Neuronal stem cell (in vitro differentiated cells): ENCODE measurements at regions not wholly inside any gene's neighbourhood (a gene's known extent, or its start where the extent isn't known, plus 50 kb on each side); places are given as distances from the start of the nearest gene placed in this dataset.

ENCODE experiments used
- DNase-seq: peaks from one replicate; pipeline ENCODE4 v3.0.0-alpha.2; 2013; ENCODE audit warnings: low spot score
- H2AFZ ChIP-seq: one replicate; pipeline ENCODE4 v1.6.1; 2013; ENCODE audit warnings: mild to moderate bottlenecking, low read length, inconsistent platforms
- H2AK5ac ChIP-seq: 2 replicates; pipeline ENCODE4 v1.6.1; 2013; ENCODE audit warnings: low read depth, mild to moderate bottlenecking, inconsistent platforms, low read length, moderate library complexity, mixed read lengths
- H2BK120ac ChIP-seq: 2 replicates; pipeline ENCODE4 v1.6.1; 2013; ENCODE audit warnings: low read depth, mild to moderate bottlenecking, inconsistent platforms, low read length, moderate library complexity, mixed read lengths
- H2BK12ac ChIP-seq: one replicate; pipeline ENCODE4 v1.6.1; 2013; ENCODE audit warnings: low read length, inconsistent platforms
- H2BK15ac ChIP-seq: 2 replicates; pipeline ENCODE4 v1.6.1; 2013; ENCODE audit warnings: mild to moderate bottlenecking, low read length, inconsistent platforms, mixed read lengths
- H2BK5ac ChIP-seq: one replicate; pipeline ENCODE4 v1.6.1; 2013; ENCODE audit warnings: inconsistent platforms, mild to moderate bottlenecking, low read length, moderate library complexity
- H3K14ac ChIP-seq: one replicate; pipeline ENCODE4 v1.6.1; 2013; ENCODE audit warnings: low read length, inconsistent platforms
- H3K18ac ChIP-seq: 2 replicates; pipeline ENCODE4 v1.6.1; 2013; ENCODE audit warnings: low read length, inconsistent platforms
- H3K23ac ChIP-seq: 2 replicates; pipeline ENCODE4 v1.6.1; 2013; ENCODE audit warnings: low read depth, mild to moderate bottlenecking, mixed read lengths, low read length, inconsistent platforms; ENCODE audit not compliant: poor library complexity
- H3K27ac ChIP-seq: replicated peaks from 3 replicates; pipeline ENCODE4 v1.5.1; 2013; ENCODE audit warnings: low read length, inconsistent platforms
- H3K27me3 ChIP-seq, 3 experiments: 2 replicates each; pipeline ENCODE4 v1.6.1; 2013; ENCODE audit warnings: low read length in 3 of 3, mild to moderate bottlenecking in 2 of 3, inconsistent platforms in 1 of 3, low read depth in 1 of 3, mixed read lengths in 1 of 3, moderate library complexity in 1 of 3; ENCODE audit not compliant: control insufficient read depth in 3 of 3, insufficient read depth in 3 of 3
- H3K36me3 ChIP-seq, 2 donors: replicated peaks in 1 of 2; 2 replicates each; pipeline ENCODE4 v1.6.1; 2013; ENCODE audit warnings: low read length in 2 of 2; ENCODE audit not compliant: control insufficient read depth in 2 of 2, insufficient read depth in 2 of 2
- H3K4ac ChIP-seq: 2 replicates; pipeline ENCODE4 v1.6.1; 2013; ENCODE audit warnings: inconsistent platforms, mild to moderate bottlenecking, low read length, moderate library complexity
- H3K4me1 ChIP-seq, 2 donors: 1 replicate in 1 of 2; 2 replicates in 1 of 2; pipeline ENCODE4 v1.6.1; 2013; ENCODE audit warnings: low read length in 2 of 2, low read depth in 1 of 2; ENCODE audit not compliant: control insufficient read depth in 2 of 2, insufficient read depth in 1 of 2
- H3K4me2 ChIP-seq: one replicate; pipeline ENCODE4 v1.6.1; 2013; ENCODE audit warnings: mild to moderate bottlenecking, low read length, inconsistent platforms; ENCODE audit not compliant: insufficient read depth, poor library complexity, severe bottlenecking
- H3K4me3 ChIP-seq, 2 donors: 2 replicates each; pipeline ENCODE4 v1.5.1; 2013; ENCODE audit warnings: low read length in 2 of 2, mild to moderate bottlenecking in 2 of 2, inconsistent platforms in 1 of 2, moderate library complexity in 1 of 2
- H3K79me1 ChIP-seq: one replicate; pipeline ENCODE4 v1.6.1; 2013; ENCODE audit warnings: low read depth, mild to moderate bottlenecking, inconsistent platforms, low read length, moderate library complexity
- H3K9ac ChIP-seq: one replicate; pipeline ENCODE4 v1.6.1; 2013; ENCODE audit warnings: mild to moderate bottlenecking, low read depth, low read length, inconsistent platforms; ENCODE audit not compliant: poor library complexity
- H3K9me3 ChIP-seq, 2 donors: replicated peaks in 1 of 2; 2 replicates each; pipeline versions ENCODE3 to v1.6.1; 2013; ENCODE audit warnings: low read length in 2 of 2, mild to moderate bottlenecking in 2 of 2, inconsistent platforms in 1 of 2, low read depth in 1 of 2, mixed read lengths in 1 of 2, moderate library complexity in 1 of 2; ENCODE audit not compliant: control insufficient read depth in 2 of 2, insufficient read depth in 1 of 2
- H4K8ac ChIP-seq: one replicate; pipeline ENCODE4 v1.6.1; 2013; ENCODE audit warnings: low read depth, mild to moderate bottlenecking, inconsistent platforms, low read length, moderate library complexity
- H4K91ac ChIP-seq: one replicate; pipeline ENCODE4 v1.6.1; 2013; ENCODE audit warnings: low read length, low read depth, mild to moderate bottlenecking, inconsistent platforms; ENCODE audit not compliant: poor library complexity
- WGBS, 2 donors: extraction: QIAGEN DNeasy Blood & Tissue Kit; methylation state at CpG; one replicate each; pipeline ENCODE4 v1.1.7; 2013; ENCODE audit warnings: missing lambda C conversion rate in 2 of 2, mixed read lengths in 1 of 2; ENCODE audit not compliant: insufficient read length in 2 of 2, insufficient replicate concordance in 1 of 2; ENCODE audit errors: extremely low coverage in 2 of 2; 5-methylcytosine and 5-hydroxymethylcytosine counted together

DNA sequence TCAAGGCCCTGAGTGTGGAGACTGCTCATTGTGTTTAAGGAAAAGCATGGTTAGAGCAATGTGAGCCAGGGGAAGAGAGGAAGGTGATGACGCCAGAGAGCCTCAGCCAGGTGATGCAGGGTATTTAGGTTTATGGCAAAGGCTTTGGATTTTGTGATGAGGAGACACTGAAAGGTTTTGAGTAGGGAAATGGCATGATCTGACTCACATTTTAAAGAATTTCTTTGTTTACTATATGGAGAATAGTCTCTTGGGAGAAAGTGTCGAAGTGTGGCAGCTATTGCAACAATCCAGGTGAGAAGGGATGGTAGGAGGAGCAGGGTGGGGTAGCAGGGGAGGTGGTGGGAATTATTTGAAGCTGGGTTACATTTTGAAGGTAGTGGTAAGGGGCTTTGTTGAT is 293.4 kb upstream of the IGFBP7 start:
- Histone ChIP-seq H2AK5ac (no peak overlapping the region), H2BK15ac (no peak overlapping the region), H4K91ac (no peak overlapping the region), H3K4me3 (no peak overlapping the region), H3K9ac (no peak overlapping the region), H3K18ac (no peak overlapping the region), H4K8ac (no peak overlapping the region), H2BK12ac (no peak overlapping the region), H3K36me3 (no peaks in the 10 kb centered on the region), H3K4ac (no peak overlapping the region), H2BK120ac (no peak overlapping the region), H3K27ac (no peak overlapping the region), H2BK5ac (no peak overlapping the region), H3K23ac (no peak overlapping the region), H3K4me2 (no peak overlapping the region), H3K79me1 (no peaks in the 10 kb centered on the region), H3K27me3 (no peaks in the 10 kb centered on the region), H3K9me3 (peaks cover 2 to 3% of the 10 kb centered on the region in 2 donors), H3K4me1 (peaks cover 2 to 6% of the 10 kb centered on the region in 2 donors), H2AFZ (peak overlapping the region; percentile 6), H3K14ac (no peak overlapping the region)
- WGBS, 2 donors = no CpG with 5 or more reads among the region's 2 CpGs
- DNase-seq = no peak

DNA sequence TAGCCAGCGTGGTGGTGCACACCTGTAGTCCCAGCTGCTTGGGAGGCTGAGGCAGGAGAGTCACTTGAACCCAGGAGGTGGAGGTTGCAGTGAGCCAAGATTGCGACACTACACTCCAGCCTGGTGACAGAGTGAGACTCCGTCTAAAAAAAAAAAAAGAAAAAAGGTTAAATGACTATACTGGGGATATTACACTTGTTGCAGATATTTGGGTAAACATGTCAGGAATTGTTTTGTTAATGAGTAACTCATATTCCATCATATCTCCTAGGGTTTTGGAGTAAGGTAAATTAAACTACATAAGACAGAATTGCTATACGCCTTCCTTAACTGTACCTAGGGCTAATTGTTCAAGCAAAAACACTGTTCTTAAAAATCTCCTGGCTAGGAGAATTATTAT is 291.4 kb upstream of the IGFBP7 start:
- WGBS, 2 donors = no CpG with 5 or more reads among the region's 4 CpGs
- Histone ChIP-seq H3K36me3 (no peaks in the 10 kb centered on the region), H3K4me2 (no peak overlapping the region), H4K91ac (no peak overlapping the region), H3K9ac (no peak overlapping the region), H3K4me3 (no peak overlapping the region), H2BK12ac (no peak overlapping the region), H2BK15ac (no peak overlapping the region), H3K23ac (no peak overlapping the region), H2BK5ac (no peak overlapping the region), H3K18ac (no peak overlapping the region), H2AK5ac (no peak overlapping the region), H3K27ac (no peak overlapping the region), H2BK120ac (no peak overlapping the region), H3K4ac (no peak overlapping the region), H3K27me3 (no peaks in the 10 kb centered on the region), H4K8ac (no peak overlapping the region), H3K14ac (no peak overlapping the region), H3K4me1 (peaks cover 2 to 6% of the 10 kb centered on the region in 2 donors), H3K79me1 (no peaks in the 10 kb centered on the region), H3K9me3 (peaks cover 2 to 3% of the 10 kb centered on the region in 2 donors), H2AFZ (no peak overlapping the region)
- no peak for DNase-seq

DNA sequence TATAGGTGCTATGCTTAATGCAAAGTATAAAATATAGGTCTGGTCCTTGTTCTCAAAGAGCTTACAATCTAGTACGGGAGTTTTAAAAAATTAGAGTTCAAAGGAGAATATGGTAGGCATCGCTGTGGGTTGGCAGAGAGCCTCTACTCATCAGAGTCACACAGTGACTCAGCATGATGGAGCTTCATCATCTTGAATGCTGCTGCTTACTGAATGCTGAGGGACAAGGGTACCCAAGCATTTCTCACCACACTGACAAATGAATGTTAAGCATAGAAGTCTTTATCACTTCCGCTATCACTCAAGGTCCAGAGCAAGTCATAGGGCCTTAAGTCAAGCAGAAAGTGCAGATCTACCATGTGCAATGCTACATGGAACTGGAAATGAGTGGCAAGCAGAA is 268.6 kb upstream of the IGFBP7 start:
- Histone ChIP-seq H4K8ac (no peak overlapping the region), H3K27me3 (no peaks in the 10 kb centered on the region), H3K4me3 (no peak overlapping the region), H2BK15ac (no peak overlapping the region), H3K9ac (no peak overlapping the region), H3K23ac (no peak overlapping the region), H2AK5ac (no peak overlapping the region), H2BK12ac (no peak overlapping the region), H2BK120ac (no peak overlapping the region), H3K27ac (no peak overlapping the region), H3K4me2 (no peak overlapping the region), H3K36me3 (no peaks in the 10 kb centered on the region), H3K79me1 (no peaks in the 10 kb centered on the region), H3K4ac (no peak overlapping the region), H4K91ac (no peak overlapping the region), H3K18ac (no peak overlapping the region), H3K14ac (no peak overlapping the region), H2BK5ac (no peak overlapping the region), H3K9me3 (peaks cover 0 to 2% of the 10 kb centered on the region in 2 donors), H3K4me1 (peaks cover 0 to 2% of the 10 kb centered on the region in 2 donors), H2AFZ (no peak overlapping the region)
- no CpG with 5 or more reads among the region's 3 CpGs for WGBS, 2 donors
- DNase-seq = no peak

DNA sequence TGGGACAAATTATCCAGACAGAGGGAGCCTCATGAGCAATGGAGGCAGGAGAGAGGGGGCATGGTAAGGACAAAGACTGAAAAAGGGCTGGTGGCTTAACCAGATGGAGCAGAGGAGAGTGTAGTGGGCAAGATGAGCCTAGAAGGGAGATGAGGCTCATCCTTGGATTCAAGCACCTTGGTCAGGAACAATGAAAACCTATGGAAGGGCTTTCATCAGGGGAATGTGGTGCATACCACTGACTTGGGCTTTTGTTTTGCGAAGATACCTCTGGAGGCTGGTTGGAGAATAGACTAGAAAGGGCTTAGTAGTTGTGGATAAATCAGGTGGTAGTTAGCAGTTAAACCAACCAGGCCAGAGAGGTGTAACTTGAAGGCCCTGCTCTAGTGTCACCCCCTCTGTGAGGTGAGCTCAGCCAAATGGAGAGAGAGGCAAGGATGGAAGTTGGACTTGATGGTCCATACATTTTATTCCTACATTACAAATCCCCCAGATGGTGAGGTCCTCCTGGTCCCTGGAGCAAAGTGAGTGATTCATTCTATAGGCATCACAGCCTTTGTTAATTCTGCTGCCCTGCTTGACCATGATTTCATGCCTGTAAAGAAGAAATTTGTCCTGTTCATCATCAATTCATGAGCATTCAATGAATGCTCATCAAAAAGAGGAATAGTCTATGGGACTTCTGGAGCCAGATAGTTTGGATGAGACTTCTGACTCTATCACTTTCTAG is 264.8 kb upstream of the IGFBP7 start:
- Histone ChIP-seq H2AFZ (no peak overlapping the region), H3K23ac (no peak overlapping the region), H3K4me2 (no peak overlapping the region), H4K8ac (no peak overlapping the region), H3K36me3 (no peaks in the 10 kb centered on the region), H2BK5ac (no peak overlapping the region), H3K9me3 (no peaks in the 10 kb centered on the region), H3K4me1 (peaks cover 2 to 7% of the 10 kb centered on the region in 2 donors), H3K4ac (no peak overlapping the region), H3K9ac (no peak overlapping the region), H3K18ac (no peak overlapping the region), H2BK15ac (no peak overlapping the region), H2AK5ac (no peak overlapping the region), H3K27me3 (no peaks in the 10 kb centered on the region), H4K91ac (no peak overlapping the region), H3K79me1 (no peaks in the 10 kb centered on the region), H2BK120ac (no peak overlapping the region), H3K14ac (no peak overlapping the region), H3K27ac (no peak overlapping the region), H2BK12ac (no peak overlapping the region), H3K4me3 (no peak overlapping the region)
- no peak for DNase-seq
- no CpG with 5 or more reads among the region's 1 CpG for WGBS, 2 donors
